ENCODE measurements at regions not wholly inside any gene's neighbourhood (a gene's known extent, or its start where the extent isn't known, plus 50 kb on each side); places are given as distances from the start of the nearest gene placed in this dataset.

GRCh38 chr14:98612434-98613200 is 659.4 kb downstream of the BCL11B start:
- DNase-seq: no peak

- no peak for DNase-seq
These were observed 657.3 kb downstream of the BCL11B start for GRCh38 chr14:98614741-98615140.

GRCh38 chr14:98622208-98623051 is 649.6 kb downstream of the BCL11B start:
- DNase-seq: no peak

DNA sequence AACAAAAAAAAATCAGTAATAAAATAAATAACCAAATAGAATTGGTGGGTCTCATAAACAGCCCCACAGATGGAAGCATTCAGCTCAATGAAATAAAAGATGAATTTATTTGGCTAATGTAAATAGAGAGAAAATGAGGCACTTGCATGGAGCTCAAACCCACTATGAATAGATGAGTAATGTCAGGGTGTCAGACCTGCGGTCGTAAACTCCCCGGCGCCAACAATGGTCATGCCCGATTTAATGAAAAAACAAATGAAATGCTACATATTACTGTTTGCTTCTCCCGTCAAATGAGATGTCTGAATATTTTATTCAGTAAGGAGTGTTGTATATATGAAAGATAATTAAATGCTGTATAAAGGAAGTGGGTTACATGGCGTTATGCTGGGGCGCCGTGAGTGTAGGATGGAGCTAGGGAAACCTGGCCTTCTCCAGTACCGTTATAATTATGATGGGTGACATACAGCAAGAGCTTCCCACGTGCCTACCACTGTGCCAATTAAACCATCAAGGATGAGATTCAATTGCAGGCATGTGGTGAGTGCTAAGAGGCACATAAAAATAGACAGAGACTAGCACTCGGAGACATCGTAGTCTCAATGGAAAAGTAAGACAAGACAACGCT is 648.1 kb downstream of the BCL11B start:
- DNase-seq: no peak

DNA sequence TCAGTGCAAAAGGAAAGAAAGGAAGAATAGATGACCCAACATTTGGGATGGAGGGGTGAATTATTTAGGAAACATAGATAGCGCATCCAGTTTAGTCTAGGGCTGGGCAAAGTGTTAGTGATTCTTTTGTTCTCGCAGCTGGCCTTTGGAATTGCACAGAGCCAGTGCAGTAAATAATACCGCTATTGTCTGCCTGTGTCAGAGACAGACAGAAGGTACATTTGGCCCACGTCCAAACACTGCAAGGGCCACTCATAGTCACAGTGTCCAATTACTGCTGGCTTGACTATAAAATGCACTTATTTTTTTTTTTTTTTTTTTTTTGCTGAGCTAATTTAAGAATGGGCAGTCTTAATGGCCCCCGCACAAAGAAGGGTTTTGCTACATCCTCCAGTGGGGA is 638.6 kb downstream of the BCL11B start:
- DNase-seq: no peak

DNA sequence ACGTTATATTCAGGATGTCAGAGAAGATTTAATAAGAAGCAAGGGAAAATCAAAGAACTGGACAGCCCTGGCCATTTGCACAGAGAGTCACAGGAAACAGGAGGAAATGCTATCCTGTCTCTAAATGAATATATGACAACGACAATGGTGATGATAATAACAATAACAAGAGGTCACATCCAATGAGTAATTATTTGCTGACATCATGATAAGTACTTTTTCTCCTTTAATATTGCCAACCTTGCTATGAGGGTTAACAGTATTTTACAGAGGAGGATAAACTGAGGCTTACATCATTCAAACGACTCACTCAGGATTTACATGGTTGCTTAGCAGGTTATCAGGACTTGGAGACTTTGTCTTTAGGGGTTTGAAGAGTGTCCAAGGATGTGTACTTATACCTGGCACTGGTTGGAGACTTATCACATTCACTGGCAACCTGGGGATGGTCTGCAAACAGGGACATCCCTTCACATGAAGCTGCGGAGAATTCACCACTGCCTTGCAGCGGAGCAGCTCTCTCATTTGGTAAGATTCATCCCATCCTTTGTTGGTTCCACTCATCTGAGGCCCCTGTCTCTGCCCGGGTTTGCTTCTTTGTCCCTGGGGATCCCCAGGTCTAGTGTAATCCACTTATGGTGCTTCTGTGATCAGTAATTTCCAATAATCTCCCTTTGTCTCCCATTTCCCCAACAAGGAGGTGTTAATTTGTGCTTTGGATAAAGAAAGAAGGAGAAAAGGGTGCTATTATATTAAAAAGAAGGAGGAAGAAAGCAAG is 637.8 kb downstream of the BCL11B start:
- no peak for DNase-seq

GRCh38 chr14:98638366-98638765 is 633.6 kb downstream of the BCL11B start:
- DNase-seq: no peak

DNA sequence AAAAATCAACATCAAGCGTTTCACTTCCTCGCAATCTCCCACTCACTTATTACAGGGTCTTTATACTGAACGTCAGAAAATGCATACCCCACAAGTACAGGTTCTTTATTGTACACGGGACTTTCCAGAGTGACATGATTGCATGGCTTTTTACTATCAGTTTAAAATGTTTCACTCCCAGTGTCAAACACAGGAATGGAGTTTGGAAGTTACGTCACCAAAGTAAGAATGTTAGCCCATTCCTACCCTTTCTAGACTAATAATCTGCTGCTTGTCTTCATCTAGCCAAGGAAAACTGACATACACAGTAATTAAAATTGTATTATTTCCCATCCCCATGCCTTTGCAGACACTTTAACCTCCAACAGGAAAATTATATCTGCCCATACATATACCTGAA is 624.2 kb downstream of the BCL11B start:
- no peak for DNase-seq

DNA sequence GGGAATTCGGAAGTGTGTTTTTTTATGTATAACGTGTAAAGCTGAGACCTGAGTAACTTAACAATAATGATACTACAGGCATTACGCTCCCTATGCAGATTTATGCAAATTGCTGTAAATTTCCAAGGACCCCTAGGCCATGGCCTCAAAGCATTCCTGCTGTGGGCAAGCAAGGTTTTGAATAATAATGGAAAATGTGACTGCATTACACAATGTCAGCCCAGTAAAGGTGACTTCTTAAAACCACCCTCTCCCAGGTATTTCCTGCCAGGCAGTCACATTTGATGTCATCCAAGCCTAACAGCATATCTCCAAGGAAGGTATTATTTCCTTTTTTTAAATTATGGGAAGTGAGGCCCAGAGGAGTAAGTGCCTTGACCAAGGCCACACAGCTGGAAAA is 621.0 kb downstream of the BCL11B start:
- no peak for DNase-seq

GRCh38 chr14:98665007-98665406 is 607.0 kb downstream of the BCL11B start:
- DNase-seq: no peak

DNA sequence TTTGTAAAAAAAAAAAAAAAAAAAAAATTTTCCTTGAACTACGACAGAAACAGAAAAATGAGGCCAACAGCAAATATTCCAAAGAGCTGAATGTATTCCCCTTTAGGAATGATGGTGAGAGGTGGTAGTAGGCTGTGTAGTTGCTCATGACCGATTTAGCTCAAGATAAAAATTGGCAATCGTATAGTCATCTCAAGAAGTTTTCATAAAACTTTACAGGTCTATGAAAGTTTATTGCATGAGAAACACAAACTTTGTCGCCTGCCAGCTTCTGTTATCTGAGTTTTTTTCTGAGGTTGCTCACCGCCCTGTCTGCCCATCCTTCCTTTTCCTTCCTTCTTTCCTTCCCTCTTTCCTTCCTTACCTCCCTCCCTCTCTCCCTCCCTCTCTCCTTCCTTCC is 605.5 kb downstream of the BCL11B start:
- DNase-seq: no peak

- no peak for DNase-seq
These were observed 590.0 kb downstream of the BCL11B start for GRCh38 chr14:98682033-98682432.

DNA sequence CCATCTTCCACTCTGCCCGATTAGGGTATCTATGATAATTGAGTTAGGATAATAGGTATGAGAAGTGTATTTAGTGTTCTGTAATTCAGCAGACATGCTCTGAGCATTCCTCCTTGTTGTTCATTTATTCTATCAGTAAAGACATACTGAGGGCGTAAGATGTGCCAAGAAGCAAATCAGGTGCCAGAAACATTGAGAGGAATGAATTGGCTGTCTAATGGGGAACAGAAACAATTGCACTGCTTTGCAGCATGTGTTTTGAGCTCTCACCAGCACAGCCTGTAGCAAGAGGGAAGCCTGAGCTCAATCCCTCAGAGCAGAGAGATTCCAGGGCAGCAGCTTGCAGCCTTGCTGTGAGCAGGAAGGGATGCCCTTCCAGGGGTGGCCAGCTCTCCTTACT is 589.3 kb downstream of the BCL11B start:
- DNase-seq: no peak

DNA sequence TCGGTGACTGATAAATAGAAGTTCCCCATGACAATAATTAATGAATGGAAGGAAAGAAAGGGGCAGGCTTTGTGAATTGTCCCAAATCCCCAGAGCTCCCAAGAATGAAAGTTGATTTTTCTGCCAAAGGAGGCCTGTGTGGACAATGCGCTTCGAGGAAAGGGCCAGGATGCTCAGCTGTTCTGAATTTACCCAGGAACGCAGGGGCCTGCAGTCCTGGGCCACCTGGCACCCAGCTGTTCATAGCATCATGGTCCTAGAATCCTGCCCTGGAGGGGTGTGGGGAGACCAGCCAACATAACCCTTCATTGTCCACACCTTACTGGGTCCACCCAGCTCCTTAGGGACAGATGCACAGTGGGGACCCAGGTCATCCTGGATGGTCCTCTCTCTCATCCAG is 587.5 kb downstream of the BCL11B start:
- no peak for DNase-seq

GRCh38 chr14:98685725-98686124 is 586.3 kb downstream of the BCL11B start:
- no peak for DNase-seq

DNA sequence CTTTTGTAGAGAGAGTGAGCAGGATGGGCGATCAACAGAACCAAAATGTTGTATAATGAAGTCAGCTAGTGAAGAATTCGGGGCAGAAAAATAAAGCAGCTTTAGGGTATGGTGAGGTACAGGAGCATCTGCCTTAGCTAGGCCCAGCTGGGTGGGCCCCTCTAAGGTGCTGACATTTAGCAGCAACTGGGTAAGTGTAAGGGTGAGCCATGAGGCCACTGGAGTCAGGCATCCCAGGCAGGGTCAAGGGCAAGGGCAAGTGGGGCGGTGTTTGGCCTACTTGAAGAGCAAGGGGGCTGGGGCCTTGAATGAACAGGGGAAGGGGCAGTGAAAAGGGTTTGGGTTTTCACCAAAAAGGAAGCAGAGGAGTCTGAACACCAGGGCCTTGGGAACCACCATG is 583.6 kb downstream of the BCL11B start:
- no peak for DNase-seq

GRCh38 chr14:98689951-98690350 is 582.0 kb downstream of the BCL11B start:
- DNase-seq: no peak

GRCh38 chr14:98692832-98693231 is 579.2 kb downstream of the BCL11B start:
- no peak for DNase-seq

DNA sequence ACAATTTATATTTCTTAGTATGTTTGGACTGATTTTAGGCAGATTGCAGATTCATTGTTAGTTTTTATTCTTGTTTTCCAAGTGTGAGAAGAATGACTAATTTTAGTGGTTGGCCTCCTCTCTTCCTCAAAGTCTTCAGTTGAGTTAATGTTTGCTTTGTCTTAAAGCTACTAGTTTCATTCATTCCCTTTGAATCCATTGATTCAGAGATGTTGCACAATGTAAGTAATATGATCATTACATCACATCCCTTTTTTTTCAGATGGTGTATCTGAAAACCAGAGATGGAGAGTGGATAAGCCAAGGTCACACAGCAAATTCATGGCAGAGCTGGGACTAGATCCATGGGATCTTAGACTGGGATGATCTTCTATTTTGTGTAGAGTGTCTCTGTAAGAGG is 577.5 kb downstream of the BCL11B start:
- no peak for DNase-seq

GRCh38 chr14:98695809-98696208 is 576.2 kb downstream of the BCL11B start:
- DNase-seq: no peak

GRCh38 chr14:98698341-98698740 is 573.7 kb downstream of the BCL11B start:
- no peak for DNase-seq

DNA sequence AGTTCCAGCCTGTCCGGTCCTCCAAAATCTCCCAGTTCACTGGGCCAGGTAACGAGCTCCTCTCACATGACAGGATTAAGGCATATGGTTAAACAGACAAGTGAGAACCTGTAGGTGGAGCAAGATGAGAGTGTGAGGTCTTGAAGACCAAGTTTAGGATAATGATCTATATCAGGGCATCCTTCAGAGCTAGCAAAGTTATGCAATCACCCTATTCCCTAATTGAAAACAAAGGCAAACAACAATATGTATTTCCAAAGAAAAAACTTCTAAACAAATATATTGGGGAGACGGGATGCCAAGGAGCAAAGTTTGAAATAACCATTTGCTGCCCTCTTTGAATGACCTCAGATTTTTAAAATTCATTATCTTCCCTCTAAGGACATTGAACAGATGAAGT is 571.2 kb downstream of the BCL11B start:
- DNase-seq: no peak

DNA sequence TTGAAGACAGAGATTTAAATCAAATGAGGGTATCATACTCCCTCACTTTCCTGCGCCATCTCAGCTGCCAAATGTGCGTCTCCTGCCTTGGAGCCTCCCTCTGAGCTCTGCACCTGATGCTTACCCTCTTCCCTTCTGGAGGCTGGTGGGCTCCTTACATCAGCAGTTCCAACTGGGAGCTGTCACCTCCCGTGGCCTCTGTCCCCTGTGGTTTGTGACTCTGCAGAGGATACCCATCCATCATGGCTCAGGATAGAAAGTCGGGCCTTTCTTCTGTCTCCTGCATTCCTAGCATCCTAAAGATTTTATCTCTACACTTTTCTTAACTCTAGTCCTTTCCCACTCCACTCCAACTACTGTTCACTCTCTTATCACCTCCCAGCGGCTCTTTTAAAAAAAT is 570.6 kb downstream of the BCL11B start:
- no peak for DNase-seq
